MM.1S (cell line): ENCODE measurements at regions not wholly inside any gene's neighbourhood (a gene's known extent, or its start where the extent isn't known, plus 50 kb on each side); places are given as distances from the start of the nearest gene placed in this dataset.

Experiments
- CTCF ChIP-seq: fragments of 300-600 bp; sonication (generic); IDR thresholded peaks from 2 replicates; pipeline ENCODE4 v1.5.1; 2016; ENCODE audit warnings: antibody characterized with exemption, low read length, mixed read lengths
- EZH2 ChIP-seq: fragments of 300-600 bp; sonication (generic); optimal IDR thresholded peaks from 2 replicates; pipeline ENCODE3; 2017; ENCODE audit warnings: low read depth, mild to moderate bottlenecking, antibody characterized with exemption, low read length, mixed read lengths
- EZH2phosphoT487 ChIP-seq: fragments of 300-600 bp; sonication (generic); IDR thresholded peaks from 2 replicates; pipeline ENCODE4 v1.6.1; 2018; ENCODE audit warnings: antibody characterized with exemption, low read length

GRCh38 chr2:239679755-239680154, 278.9 kb upstream of the HDAC4 start:
- TF ChIP-seq EZH2phosphoT487 (no peak), CTCF (no peak), EZH2 (no peak)
